ENCODE measurements at regions not wholly inside any gene's neighbourhood (a gene's known extent, or its start where the extent isn't known, plus 50 kb on each side); places are given as distances from the start of the nearest gene placed in this dataset.

DNA sequence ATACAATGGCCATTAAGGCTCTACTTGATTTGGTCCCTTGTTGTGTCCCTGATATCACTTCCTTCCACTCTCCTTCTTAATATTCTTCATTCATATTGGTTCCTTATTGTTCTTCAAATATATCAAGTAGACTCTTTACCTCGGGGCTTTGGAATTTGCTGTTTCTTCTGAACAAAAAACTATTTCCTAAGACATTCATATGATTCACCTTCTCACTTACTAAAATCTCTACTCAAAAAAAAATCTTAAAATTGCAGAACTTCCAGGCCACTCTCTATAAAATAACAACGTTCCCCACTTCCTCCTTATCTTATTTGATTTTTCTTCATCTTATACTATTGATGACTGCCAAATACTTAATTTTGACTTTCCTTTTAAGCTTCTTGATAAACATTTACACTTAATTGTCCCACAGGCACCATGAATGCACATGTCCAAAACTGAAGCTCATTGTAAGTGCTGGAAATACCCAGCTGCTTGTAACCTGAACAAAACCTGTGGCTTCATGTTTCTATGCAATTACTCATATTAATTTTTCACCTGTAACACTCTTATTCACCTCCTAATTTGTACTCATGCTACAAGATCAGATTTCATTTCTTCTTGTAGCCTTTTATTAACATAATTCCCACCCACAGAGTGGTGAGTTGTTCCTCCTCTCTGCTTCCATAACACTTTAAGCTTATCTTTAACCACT is 58.4 kb upstream of the NUDT12 start:
- no peak for DNase-seq

DNA sequence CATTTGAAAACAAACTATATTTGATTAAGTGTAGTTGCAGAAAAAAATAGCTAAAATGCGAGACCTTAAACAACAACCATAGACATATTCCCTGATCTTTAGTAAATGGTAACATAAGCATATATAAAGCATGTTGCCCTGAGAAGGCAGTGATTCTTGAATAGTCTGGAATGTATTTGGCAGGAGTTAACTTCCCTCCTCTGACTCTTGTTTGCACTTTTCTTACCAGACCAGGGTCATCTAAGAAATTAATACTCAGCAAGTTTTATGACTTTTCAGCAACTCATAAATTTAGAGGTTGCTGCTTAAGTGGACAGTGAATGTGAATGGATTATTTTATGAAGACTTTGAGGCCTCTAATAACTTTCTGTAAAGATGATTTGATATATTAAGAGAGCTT is 55.3 kb upstream of the NUDT12 start:
- DNase-seq: no peak

DNA sequence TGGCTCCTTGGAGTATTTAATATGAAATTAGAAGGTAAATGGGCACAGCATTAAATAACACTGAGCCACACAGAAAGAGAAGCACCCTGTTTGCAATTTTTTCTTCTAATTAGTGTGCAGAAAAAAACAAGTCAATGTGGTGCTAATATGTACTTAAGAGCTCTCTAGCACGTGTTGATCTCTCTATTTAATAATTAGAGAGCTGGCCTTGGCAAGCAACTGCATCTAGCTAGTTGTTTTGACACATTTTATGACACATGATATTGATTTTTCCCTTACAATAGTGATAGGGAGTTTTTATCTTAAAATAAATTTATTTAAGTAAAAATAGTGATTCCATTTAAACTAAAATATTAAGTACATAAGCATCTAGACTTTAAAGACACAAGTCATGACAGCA is 54.5 kb upstream of the NUDT12 start:
- no peak for DNase-seq

DNA sequence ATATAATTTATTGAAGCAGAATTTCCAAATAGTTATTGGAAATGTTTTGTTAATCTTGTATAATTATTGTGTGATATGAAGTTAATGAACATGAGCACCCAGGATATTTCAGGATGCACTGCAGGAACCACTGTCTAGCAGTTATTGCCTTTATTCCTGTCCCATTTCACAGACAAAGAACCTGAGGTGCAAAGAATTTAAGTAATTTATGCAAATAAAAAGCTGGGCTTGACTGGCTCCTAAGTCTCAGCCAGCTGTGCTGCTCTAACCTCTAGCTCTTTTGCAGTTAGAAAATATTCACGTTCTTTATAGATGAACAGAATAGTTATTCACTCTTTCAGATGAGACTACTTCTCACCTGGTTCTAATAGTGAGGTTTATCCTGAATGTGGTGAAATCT is 50.0 kb upstream of the NUDT12 start:
- DNase-seq: no peak

Data from nucleus accumbens (tissue), 56 donors.